A549 (cell line): ENCODE measurements at regions not wholly inside any gene's neighbourhood (a gene's known extent, or its start where the extent isn't known, plus 50 kb on each side); places are given as distances from the start of the nearest gene placed in this dataset.

Experiments
- ATAC-seq, 2 experiments: fragments of 200-7000 bp in 1 of 2; fragments of >200 bp in 1 of 2; cut with Nextera tagmentation in 1 of 2; cut with Tn5 transposase in 1 of 2; 3 replicates each; pipeline versions ENCODE4 v1.8.0 to v1.9.1; 2018 to 2020; ENCODE audit warnings: mild to moderate bottlenecking in 1 of 2, moderate library complexity in 1 of 2
- CTCF ChIA-PET: fragments of 300-600 bp; sonication (Branson Sonifier 250); formaldehyde crosslinking; extraction: SDS; loops from one replicate; lab custom pipeline; 2021; ENCODE audit warnings: antibody characterized with exemption, inconsistent platforms; lab: Yijun Ruan, JAX
- POLR2A ChIA-PET: fragments of 350-600 bp; formaldehyde crosslinking; extraction: SDS; loops from one replicate; lab custom pipeline; 2021; ENCODE audit warnings: antibody characterized with exemption, inconsistent platforms; lab: Yijun Ruan, JAX
- DNase-seq, 2 experiments: peaks; one replicate each; pipeline versions ENCODE4 v3.0.0 to v3.0.0-alpha.2; 2011 to 2016; ENCODE audit warnings: low read depth in 1 of 2, low spot score in 1 of 2
- FAIRE-seq: peaks from 2 replicates; lab custom pipeline; 2011; peaks lifted over from hg19 to GRCh38; lab: Jason Lieb, UNC
- H3K27ac ChIP-seq, 2 experiments: fragments of >200 bp; sonication (Bioruptor Twin); formaldehyde crosslinking; 3 replicates each; pipeline ENCODE4 v1.5.1; 2016 to 2017
- H3K4me1 ChIP-seq: fragments of >200 bp; sonication (Bioruptor Twin); formaldehyde crosslinking; 3 replicates; pipeline ENCODE4 v1.6.1; 2016
- H3K4me2 ChIP-seq: fragments of >200 bp; sonication (Bioruptor Twin); formaldehyde crosslinking; 3 replicates; pipeline ENCODE4 v1.6.1; 2016
- H3K4me3 ChIP-seq: fragments of >200 bp; sonication (Bioruptor Twin); formaldehyde crosslinking; 3 replicates; pipeline ENCODE4 v1.5.1; 2016
- H3K9me3 ChIP-seq: fragments of >200 bp; sonication (Bioruptor Twin); formaldehyde crosslinking; 3 replicates; pipeline ENCODE4 v1.6.1; 2016
- BHLHE40 ChIP-seq: IDR thresholded peaks from 2 replicates; pipeline ENCODE4 v1.6.1; 2012; ENCODE audit warnings: low read depth, low read length, inconsistent platforms
- CBX2 ChIP-seq: fragments of 200-600 bp; sonication (generic); IDR thresholded peaks from 2 replicates; pipeline ENCODE4 v1.6.1; 2016; ENCODE audit warnings: low read depth, mild to moderate bottlenecking, borderline replicate concordance
- CBX8 ChIP-seq: fragments of 200-600 bp; sonication (generic); IDR thresholded peaks from 2 replicates; pipeline ENCODE4 v1.6.1; 2016
- CHD2 ChIP-seq: fragments of 150-350 bp; IDR thresholded peaks from 2 replicates; pipeline ENCODE4 v1.6.1; 2014; ENCODE audit warnings: low read length; ENCODE audit not compliant: partially characterized antibody
- E2F6 ChIP-seq: IDR thresholded peaks from 2 replicates; pipeline ENCODE4 v1.6.1; 2012; ENCODE audit warnings: low read depth, borderline replicate concordance
- EHMT2 ChIP-seq: fragments of 200-600 bp; sonication (generic); IDR thresholded peaks from 2 replicates; pipeline ENCODE4 v1.6.1; 2016; ENCODE audit warnings: antibody characterized with exemption, low read depth, mild to moderate bottlenecking, moderate library complexity
- EP300 ChIP-seq, 2 experiments: fragments of >200 bp; sonication (Bioruptor Twin); formaldehyde crosslinking; IDR thresholded peaks; 2 replicates in 1 of 2; 3 replicates in 1 of 2; pipeline ENCODE4 v1.6.1; 2016 to 2017
- FOSL2 ChIP-seq, 2 experiments: fragments of 450-650 bp in 1 of 2; fragments of >200 bp in 1 of 2; sonication (Bioruptor Twin) in 1 of 2; formaldehyde crosslinking; IDR thresholded peaks; 2 replicates each; pipeline versions ENCODE4 v1.5.0 to v1.6.1; 2016 to 2020; ENCODE audit warnings: mild to moderate bottlenecking in 1 of 2, moderate library complexity in 1 of 2
- HDAC2 ChIP-seq: fragments of 200-600 bp; sonication (generic); IDR thresholded peaks from 2 replicates; pipeline ENCODE4 v1.6.1; 2016
- HOXB5 ChIP-seq: fragments of 250-450 bp; sonication (Bioruptor Pico); IDR thresholded peaks from 2 replicates; pipeline ENCODE4 v1.5.0; 2020; ENCODE audit warnings: mild to moderate bottlenecking, moderate library complexity
- JUNB ChIP-seq: fragments of >200 bp; sonication (Bioruptor Twin); formaldehyde crosslinking; IDR thresholded peaks from 2 replicates; pipeline ENCODE4 v1.6.1; 2016
- KDM1A ChIP-seq: fragments of 200-600 bp; sonication (generic); IDR thresholded peaks from 2 replicates; pipeline ENCODE4 v1.6.1; 2016; ENCODE audit warnings: low read depth, mild to moderate bottlenecking
- KDM5A ChIP-seq: fragments of 200-600 bp; sonication (generic); IDR thresholded peaks from 2 replicates; pipeline ENCODE4 v1.6.1; 2016; ENCODE audit warnings: antibody characterized with exemption, mild to moderate bottlenecking
- MAFK ChIP-seq: fragments of 450-650 bp; IDR thresholded peaks from 2 replicates; pipeline ENCODE4 v1.6.1; 2014; ENCODE audit not compliant: partially characterized antibody
- MAZ ChIP-seq: fragments of 150-350 bp; IDR thresholded peaks from 2 replicates; pipeline ENCODE4 v1.6.1; 2014; ENCODE audit warnings: antibody characterized with exemption, low read depth, low read length, borderline replicate concordance
- NR3C1 ChIP-seq: fragments of >200 bp; sonication (Bioruptor Twin); formaldehyde crosslinking; IDR thresholded peaks from 3 replicates; pipeline ENCODE4 v1.6.1; 2017
- PBX3 ChIP-seq: IDR thresholded peaks from 2 replicates; pipeline ENCODE4 v1.6.1; 2012
- POLR2AphosphoS2 ChIP-seq: conservative IDR thresholded peaks from 2 replicates; pipeline ENCODE4 v1.6.1; 2012; ENCODE audit warnings: low read length, improper control_type of control experiment, inconsistent platforms
- RARB ChIP-seq: fragments of 250-450 bp; sonication (Bioruptor Pico); IDR thresholded peaks from 2 replicates; pipeline ENCODE4 v1.8.0; 2021; ENCODE audit warnings: mild to moderate bottlenecking, moderate library complexity
- RCOR1 ChIP-seq: fragments of 150-350 bp; IDR thresholded peaks from 2 replicates; pipeline ENCODE4 v1.6.1; 2014; ENCODE audit warnings: antibody characterized with exemption, low read length, low read depth
- RNF2 ChIP-seq: fragments of 200-600 bp; sonication (generic); IDR thresholded peaks from 2 replicates; pipeline ENCODE4 v1.6.1; 2016; ENCODE audit warnings: low read depth, mild to moderate bottlenecking, antibody characterized with exemption, moderate library complexity, borderline replicate concordance
- TFCP2L1 ChIP-seq: fragments of 250-450 bp; sonication (Bioruptor Pico); IDR thresholded peaks from 2 replicates; pipeline ENCODE4 v1.5.0; 2021; ENCODE audit warnings: mild to moderate bottlenecking
- TP53 ChIP-seq: fragments of 250-450 bp; sonication (Bioruptor Pico); IDR thresholded peaks from 2 replicates; pipeline ENCODE4 v1.5.0; 2021; ENCODE audit warnings: mild to moderate bottlenecking, moderate library complexity
- ZC3H11A ChIP-seq: fragments of 450-650 bp; IDR thresholded peaks from 2 replicates; pipeline ENCODE4 v1.6.1; 2014; ENCODE audit warnings: antibody characterized with exemption, mild to moderate bottlenecking
- ZSCAN20 ChIP-seq: fragments of 250-450 bp; sonication (Bioruptor Pico); IDR thresholded peaks from 2 replicates; pipeline ENCODE4 v1.8.0; 2022; ENCODE audit warnings: mild to moderate bottlenecking, moderate library complexity
- WGBS: methylation state at CpG from one replicate; pipeline ENCODE4 v1.1.6; 2017; ENCODE audit errors: missing lambda C conversion rate; 5-methylcytosine and 5-hydroxymethylcytosine counted together

- no peak for DNase-seq
- ChIA-PET POLR2A (no interaction called here), CTCF (no interaction called here)
- Histone ChIP-seq H3K4me3 (no peak overlapping the region), H3K4me2 (no peak overlapping the region)
- no peak for FAIRE-seq
- 56% methylated on average over 3 of the region's 3 CpGs for WGBS
- TF ChIP-seq RCOR1: no peak
- no peak for TF ChIP-seq ZSCAN20 (CRISPR knock-in tag)
- TF ChIP-seq EP300 (IDR thresholded peaks at IDR 0.05): no peak
- no peak for TF ChIP-seq E2F6
- TF ChIP-seq CHD2: no peak
- no peak for TF ChIP-seq POLR2AphosphoS2
- TF ChIP-seq HDAC2: no peak
- no peak for TF ChIP-seq TFCP2L1 (CRISPR knock-in tag)
- no peak for TF ChIP-seq RNF2
- TF ChIP-seq CBX2: no peak
- no peak for TF ChIP-seq KDM1A
- TF ChIP-seq, all 56 proteins: peak for 0
- H3K27ac ChIP-seq: no peak overlapping the region
- no peak for ATAC-seq
- no peaks in the 10 kb centered on the region for H3K4me1 ChIP-seq
- H3K9me3 ChIP-seq: no peaks in the 10 kb centered on the region
Observed at GRCh38 chr12:131593406-131593805, 117.5 kb upstream of the SFSWAP start.

GRCh38 chr12:131596115-131596514 is 114.8 kb upstream of the SFSWAP start:
- no peaks in the 10 kb centered on the region for H3K4me1 ChIP-seq
- no peak overlapping the region for H3K4me2 ChIP-seq
- H3K9me3 ChIP-seq: no peaks in the 10 kb centered on the region
- ChIA-PET CTCF (no interaction called here), POLR2A (no interaction called here)
- no peak for TF ChIP-seq HDAC2
- no peak for TF ChIP-seq KDM1A
- H3K27ac ChIP-seq: no peak overlapping the region
- 72% methylated on average over 5 of the region's 5 CpGs for WGBS
- DNase-seq (no peak), ATAC-seq (no peak), FAIRE-seq (no peak)
- no peak overlapping the region for H3K4me3 ChIP-seq

- Histone ChIP-seq H3K4me2 (no peak overlapping the region), H3K4me1 (no peaks in the 10 kb centered on the region), H3K27ac (no peak overlapping the region), H3K4me3 (no peak overlapping the region), H3K9me3 (no peaks in the 10 kb centered on the region)
- no peak for TF ChIP-seq KDM5A
- no peak for TF ChIP-seq EHMT2
- no peak for TF ChIP-seq FOSL2 (IDR thresholded peaks at IDR 0.05)
- TF ChIP-seq FOSL2 (CRISPR knock-in tag; IDR thresholded peaks at IDR 0.05): no peak
- no peak for TF ChIP-seq MAZ
- no peak for TF ChIP-seq BHLHE40
- no peak for TF ChIP-seq PBX3
- TF ChIP-seq MAFK: no peak
- no peak for TF ChIP-seq CBX2
- no peak for TF ChIP-seq NR3C1
- TF ChIP-seq ZC3H11A: no peak
- TF ChIP-seq RARB (CRISPR knock-in tag): no peak
- no peak for TF ChIP-seq CBX8
- TF ChIP-seq E2F6: no peak
- no peak for TF ChIP-seq TP53 (CRISPR knock-in tag)
- no peak for TF ChIP-seq TFCP2L1 (CRISPR knock-in tag)
- no peak for TF ChIP-seq JUNB
- no peak for TF ChIP-seq HOXB5 (CRISPR knock-in tag)
- WGBS: 30% methylated on average over 7 of the region's 7 CpGs
- CTCF ChIA-PET: no interaction called here
- no peak for DNase-seq
- POLR2A ChIA-PET: no interaction called here
- no peak for ATAC-seq
- FAIRE-seq: no peak
Observed at GRCh38 chr12:131597333-131597732, 113.6 kb upstream of the SFSWAP start.
